ENCODE measurements at regions not wholly inside any gene's neighbourhood (a gene's known extent, or its start where the extent isn't known, plus 50 kb on each side); places are given as distances from the start of the nearest gene placed in this dataset.

GRCh38 chr14:49418789-49419188 is 167.4 kb downstream of the RPS29 start:
- no peak overlapping the region for H3K18ac ChIP-seq (ENCODE audit: insufficient read length, low read depth, low read length)
- H2BK12ac ChIP-seq (ENCODE audit: insufficient read length, low read depth, low read length): no peak overlapping the region
- no peaks in the 10 kb centered on the region for H3K23me2 ChIP-seq (ENCODE audit: insufficient read length, low read depth, low read length, poor library complexity, severe bottlenecking)
- H4K91ac ChIP-seq (ENCODE audit: insufficient read length, low read depth, low read length): no peak overlapping the region
- no peaks in the 10 kb centered on the region for H3K36me3 Mint-ChIP-seq (ENCODE audit: insufficient read depth in 1 of 3, low read depth in 3 of 3)
- TF ChIP-seq CTCF (conservative IDR thresholded peaks at IDR 0.05): no peak
- WGBS (ENCODE audit: extremely low coverage, insufficient read length, low lambda C conversion rate): no CpG with 5 or more reads among the region's 4 CpGs
- H3K23ac ChIP-seq (ENCODE audit: insufficient read length, low read depth, low read length): no peak overlapping the region
- H2BK20ac ChIP-seq (ENCODE audit: low read depth, low read length, poor library complexity, severe bottlenecking): no peak overlapping the region
- no peak overlapping the region for H3K56ac ChIP-seq (ENCODE audit: insufficient read length, low read depth, low read length)
- no peak overlapping the region for H3K4me2 ChIP-seq (ENCODE audit: insufficient read depth, insufficient read length, low read length)
- H3K27me3 ChIP-seq (ENCODE audit: insufficient read depth, low read length): no peaks in the 10 kb centered on the region
- H4K20me1 ChIP-seq (ENCODE audit: control insufficient read depth, insufficient read depth, insufficient read length): no peaks in the 10 kb centered on the region
- peaks cover 2% of the 10 kb centered on the region; the same call in 1 of the 2 replicates for H3K4me1 ChIP-seq (ENCODE audit: insufficient read depth, low read length)
- no peaks in the 10 kb centered on the region for H3K9me3 ChIP-seq (ENCODE audit: control insufficient read depth, low read depth, low read length)
- no peak overlapping the region for H3K9ac ChIP-seq (ENCODE audit: extremely low read depth, insufficient read length, low read length)
- no peaks in the 10 kb centered on the region for H3K9me3 Mint-ChIP-seq
- H3K4me1 Mint-ChIP-seq: peaks cover 18 to 23% of the 10 kb centered on the region in 2 experiments
- no peak overlapping the region for H2BK120ac ChIP-seq (ENCODE audit: low read depth, low read length, poor library complexity, severe bottlenecking)
- H3K4me3 Mint-ChIP-seq: no peak overlapping the region
- no peak for DNase-seq
- no peak overlapping the region for H4K8ac ChIP-seq (replicated peaks; ENCODE audit: insufficient read length, low read depth, low read length)
- H2BK15ac ChIP-seq (ENCODE audit: low read depth, low read length): no peak overlapping the region
- H3K27me3 Mint-ChIP-seq (ENCODE audit: low read depth): no peaks in the 10 kb centered on the region
- no peak overlapping the region for H2BK5ac ChIP-seq (ENCODE audit: insufficient read length, low read length)
- H4K5ac ChIP-seq (ENCODE audit: insufficient read length, low read depth, low read length): no peak overlapping the region
- no peak overlapping the region for H2AFZ ChIP-seq (ENCODE audit: low read length)
- H3K14ac ChIP-seq (ENCODE audit: insufficient read depth, low read length): no peak overlapping the region
- H3K4ac ChIP-seq (ENCODE audit: low read depth, low read length): no peak overlapping the region
- H3K27ac Mint-ChIP-seq: no peak overlapping the region
- H3K79me1 ChIP-seq (ENCODE audit: insufficient read depth, low read depth, low read length, poor library complexity, severe bottlenecking): no peaks in the 10 kb centered on the region
- no peak overlapping the region for H2AK5ac ChIP-seq (ENCODE audit: insufficient read length, low read length)
- no peak overlapping the region for H3T11ph ChIP-seq (ENCODE audit: low read length)
- no peaks in the 10 kb centered on the region for H3K79me2 ChIP-seq (ENCODE audit: insufficient read depth, low read length)
- no peak overlapping the region for H3K27ac ChIP-seq (ENCODE audit: insufficient read length, low read depth, low read length)

All from H9 (cell line).